ENCODE measurements at regions not wholly inside any gene's neighbourhood (a gene's known extent, or its start where the extent isn't known, plus 50 kb on each side); places are given as distances from the start of the nearest gene placed in this dataset.

DNA sequence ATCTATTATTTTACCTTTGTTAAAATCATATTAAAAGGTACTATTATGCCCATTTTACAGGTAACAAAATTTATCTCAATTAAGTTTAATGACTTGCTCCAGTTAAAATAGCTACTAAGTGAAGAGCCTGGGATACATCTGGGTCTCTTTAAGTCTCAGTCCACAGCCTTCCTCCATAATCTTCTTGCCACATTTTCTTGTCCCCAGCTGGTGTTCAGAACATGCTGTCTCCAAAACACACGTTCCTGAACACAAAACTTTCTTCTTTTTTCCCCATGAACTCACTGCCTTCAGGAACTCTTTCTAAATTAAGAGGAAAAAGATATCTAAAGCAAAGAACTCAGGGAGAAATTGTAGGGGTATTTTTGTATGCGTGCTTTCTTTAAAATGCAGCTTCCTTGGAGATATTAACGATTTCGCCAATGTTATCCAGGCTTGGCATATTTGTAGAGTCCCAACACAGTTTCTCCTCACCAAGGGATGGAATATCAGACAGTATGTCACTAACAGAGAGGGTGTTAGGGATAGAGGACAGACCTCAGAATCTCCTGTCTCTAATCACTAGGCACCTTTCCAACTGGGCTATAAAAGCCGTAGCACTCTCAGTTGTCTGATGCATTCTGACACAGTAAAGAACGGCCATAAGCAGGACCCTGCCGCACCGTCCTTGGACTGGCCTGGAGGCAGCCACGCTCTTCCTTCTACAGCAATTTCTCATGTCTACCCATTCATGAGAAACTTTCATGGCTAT is 232.8 kb upstream of the BLID start:
- no peak for DNase-seq

DNA sequence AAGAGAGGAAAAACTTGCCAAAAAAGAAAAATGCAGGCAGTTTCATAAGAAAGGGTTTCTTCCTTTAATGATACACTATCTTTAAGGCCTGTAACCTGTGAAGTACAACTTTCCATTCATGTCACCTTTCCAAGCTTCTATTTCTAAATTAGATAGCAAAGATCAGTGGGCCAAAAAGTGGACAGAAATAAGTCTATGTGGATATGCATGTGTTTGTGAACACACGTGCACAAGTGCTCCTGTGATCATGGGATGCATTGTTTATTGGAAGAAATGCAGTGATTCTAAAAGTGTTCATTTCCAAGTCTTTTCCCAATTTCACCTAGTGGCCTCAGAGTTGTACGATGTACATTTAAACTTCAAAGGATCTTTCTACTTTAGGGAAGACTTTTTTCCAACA is 230.0 kb upstream of the BLID start:
- DNase-seq, result no peak

DNA sequence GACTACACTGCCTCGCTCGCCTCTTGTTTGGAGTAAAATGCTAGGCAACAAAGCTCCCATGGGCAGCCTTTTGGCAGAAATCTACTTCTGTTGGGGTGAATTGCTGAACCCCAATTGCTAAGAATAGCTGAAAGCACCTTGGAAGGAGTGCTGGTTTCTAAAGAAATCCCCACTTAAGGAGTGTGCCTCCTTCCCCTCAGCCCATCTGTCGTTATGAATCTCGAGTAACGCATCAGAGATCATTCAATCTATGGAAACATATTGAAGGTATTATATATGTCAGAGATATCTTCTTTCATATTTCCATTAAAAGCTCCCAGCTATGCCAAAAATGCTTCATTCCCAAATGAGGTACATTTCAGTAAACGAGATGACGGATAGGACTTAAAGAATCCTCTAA is 229.6 kb upstream of the BLID start:
- DNase-seq, result no peak

DNA sequence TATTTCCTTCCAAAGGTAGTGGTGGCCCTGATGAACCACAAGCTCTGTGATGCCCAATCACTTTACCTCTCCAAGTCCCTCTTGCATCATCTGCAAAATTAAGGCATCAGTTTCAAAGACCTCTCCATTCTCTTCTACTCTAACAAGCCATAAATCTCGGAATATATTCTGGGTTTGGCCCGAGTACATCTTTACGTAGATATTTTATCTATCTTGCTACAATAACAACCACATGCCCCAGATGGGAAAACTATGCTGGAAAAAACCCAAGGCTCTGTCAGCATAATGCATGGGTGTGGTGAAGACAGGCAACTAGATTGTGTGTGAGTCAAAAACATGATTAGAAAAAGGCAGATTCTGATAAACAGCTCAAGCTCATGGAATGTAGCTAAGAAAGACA is 228.2 kb upstream of the BLID start:
- peak in 1 of 56 donors; percentile 5 for DNase-seq

DNA sequence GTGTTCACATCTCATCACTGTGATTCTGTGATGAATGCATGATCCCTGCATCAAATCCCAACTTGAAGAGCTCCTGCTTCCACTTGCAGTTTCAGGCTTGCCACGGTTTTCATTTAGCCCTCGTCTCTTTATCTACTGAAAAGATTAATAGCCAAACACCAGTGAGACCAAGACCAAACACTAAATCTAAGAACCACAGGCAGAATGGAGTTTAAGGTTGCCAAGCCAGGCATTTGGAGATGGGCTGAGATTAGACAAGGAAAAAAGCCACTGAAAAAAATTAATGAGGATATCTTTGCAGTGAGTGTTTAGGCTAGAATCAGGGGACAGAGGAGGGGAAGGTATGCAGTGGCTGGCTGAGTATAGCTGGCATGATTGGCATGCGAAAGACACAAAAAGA is 227.2 kb upstream of the BLID start:
- DNase-seq, result no peak

DNA sequence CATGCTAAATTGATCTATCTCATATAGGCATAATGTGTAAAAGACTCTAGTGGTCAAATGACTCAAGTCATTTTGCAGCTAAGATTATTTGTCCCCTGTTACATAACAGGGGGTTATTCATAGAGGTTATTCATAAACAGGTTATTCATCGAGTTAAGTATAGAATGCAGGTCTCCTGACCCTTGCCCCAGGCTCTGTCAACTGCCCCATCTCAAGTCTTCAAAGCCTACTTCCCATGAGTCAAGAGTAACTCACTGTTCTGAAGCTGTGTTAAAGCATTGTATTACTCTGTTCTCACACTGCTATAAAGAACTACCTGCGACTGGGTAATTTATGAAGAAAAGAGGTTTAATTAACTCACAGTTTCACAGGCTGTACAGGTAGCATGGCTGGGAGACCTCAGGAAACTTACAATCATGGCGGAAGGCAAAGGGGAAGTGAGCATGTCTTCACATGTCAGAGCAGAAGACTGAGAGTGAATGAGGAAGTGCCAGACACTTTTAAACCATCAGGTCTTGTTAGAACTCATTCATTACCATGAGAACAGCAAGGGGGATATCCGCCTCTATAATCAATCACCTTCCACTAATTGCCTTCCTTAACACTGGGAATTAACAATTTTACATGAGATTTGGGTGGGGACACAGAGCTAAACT is 226.2 kb upstream of the BLID start:
- DNase-seq, result no peak

DNA sequence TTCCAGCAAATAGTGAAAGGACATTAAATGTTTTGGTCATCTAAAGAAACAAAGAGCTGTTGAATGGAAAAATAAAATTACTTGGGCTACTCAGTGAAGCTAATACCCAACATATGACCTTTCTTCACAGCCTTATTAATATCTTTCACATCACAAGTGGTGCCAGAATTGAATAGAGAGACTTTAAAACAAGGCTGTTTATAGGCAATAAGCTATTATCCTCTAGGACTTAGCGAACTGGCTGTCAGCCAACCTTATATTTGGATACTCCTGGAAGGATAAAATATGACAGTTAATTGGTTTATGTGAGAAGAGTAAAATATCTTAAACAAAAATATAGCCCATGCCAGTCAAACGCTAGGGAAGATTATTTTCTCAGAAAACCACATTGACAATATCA is 225.5 kb upstream of the BLID start:
- DNase-seq, result no peak

DNA sequence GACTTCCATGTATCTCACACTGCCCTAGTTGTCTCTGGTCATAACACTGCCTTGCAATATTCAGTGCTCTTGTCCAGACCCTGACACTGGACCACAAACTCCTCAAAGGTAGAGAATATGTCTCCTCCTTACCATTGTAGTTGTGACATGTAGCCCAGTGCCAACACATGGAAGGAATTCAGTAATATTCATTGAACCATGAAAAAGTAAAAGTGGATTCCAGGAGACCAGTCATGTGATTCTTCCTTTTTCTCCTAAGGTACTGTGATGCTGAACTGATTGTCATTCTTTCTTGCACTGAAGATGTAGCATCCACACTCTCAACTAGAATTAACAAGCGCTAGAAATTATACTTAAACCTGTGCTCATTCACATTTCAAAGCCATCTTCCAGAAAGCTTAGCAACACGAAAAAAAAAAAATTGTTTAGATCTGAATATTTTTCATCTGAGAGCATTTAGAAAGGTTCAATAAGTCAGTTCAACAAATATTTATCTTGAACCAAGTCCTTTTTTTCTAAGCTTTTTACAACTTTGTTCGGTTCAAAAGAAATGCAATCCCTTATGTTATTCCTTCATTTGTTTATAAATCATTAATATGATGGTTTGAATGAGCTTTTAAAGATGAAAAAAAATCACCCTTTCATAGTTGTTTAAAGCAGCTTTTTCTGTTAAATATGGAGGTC is 224.7 kb upstream of the BLID start:
- DNase-seq, result no peak

DNA sequence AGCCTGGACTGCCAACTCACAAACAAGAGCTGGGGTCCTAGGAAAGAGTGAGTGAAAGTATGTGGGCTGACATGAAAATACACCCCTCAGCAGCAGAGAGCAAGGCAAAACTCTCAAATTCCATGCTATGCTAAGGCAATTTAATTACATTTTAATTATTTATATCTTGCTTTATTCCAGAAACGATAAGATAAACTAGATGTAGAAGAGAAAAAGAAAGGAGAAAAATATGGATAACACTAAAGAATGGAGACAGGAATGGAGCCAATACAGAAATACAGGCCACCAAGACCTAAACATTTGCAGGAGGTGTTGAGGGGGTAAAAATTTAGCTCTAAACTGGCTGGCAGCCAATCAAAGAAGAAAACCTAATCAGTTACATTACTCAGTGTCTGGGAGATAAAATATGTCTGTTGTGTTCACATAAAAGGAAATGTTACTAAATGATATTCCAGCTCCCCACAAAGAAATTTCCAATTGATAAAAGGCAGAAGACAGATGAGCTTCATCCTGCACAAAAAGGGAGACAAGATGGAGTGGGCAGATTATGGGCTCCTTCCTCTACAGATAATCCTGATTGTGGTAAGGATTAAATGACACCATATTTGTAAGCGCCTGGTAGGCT is 223.5 kb upstream of the BLID start:
- DNase-seq, result no peak

DNA sequence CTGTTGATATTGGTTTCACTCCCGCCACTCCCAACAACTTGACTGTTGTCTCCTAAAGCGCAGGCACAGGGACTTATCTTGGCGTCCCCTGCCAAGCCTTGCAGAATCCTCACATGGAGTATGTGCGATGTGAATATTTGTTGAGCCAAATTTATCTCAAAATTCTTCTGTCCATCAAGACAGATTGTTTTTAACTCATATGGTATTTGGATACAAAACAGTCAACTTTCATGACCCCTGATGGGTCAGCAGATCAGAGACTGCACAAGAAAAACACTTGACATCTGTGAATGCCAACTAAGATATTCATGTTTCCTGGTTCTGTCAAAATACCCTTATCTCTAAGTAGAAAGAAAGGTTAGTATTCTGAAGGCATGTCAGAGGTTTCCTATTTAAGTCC is 221.7 kb upstream of the BLID start:
- DNase-seq, result no peak

DNA sequence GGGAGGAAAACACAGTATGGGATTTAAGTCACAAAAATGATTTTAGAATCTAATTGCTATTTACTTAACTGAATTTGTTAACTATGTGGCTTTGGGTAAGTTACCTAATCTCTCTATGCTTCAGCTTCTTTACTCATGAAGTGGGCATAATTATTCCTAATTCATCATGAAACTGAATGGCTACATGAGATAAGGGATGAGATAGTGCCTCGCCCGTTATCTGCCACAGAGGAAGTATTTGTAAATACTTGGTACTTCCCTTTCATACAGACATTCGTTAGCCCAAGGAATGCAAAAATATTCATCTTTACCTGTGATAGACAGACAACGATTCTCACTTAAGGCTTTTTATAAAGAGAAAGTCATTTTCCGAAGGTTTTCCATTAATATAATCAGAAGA is 221.2 kb upstream of the BLID start:
- no peak for DNase-seq

DNA sequence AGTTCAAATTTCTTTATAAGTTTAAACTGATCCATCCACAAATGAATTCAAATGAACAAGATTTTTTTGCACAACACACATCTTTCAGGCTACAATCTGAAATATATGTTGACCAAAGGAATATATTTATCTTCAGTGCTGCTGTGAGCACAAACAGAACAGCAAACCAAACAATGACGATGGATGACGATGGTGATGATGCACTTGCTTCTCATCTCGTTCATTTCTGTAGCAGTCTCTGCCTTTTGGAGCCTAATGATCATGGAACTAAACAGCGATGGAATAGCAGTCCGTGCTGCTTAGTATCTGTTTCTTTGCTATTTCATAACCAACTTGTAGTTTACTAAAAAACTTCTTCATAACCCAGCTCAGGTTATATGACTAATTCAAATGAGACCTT is 220.7 kb upstream of the BLID start:
- DNase-seq, result no peak

DNA sequence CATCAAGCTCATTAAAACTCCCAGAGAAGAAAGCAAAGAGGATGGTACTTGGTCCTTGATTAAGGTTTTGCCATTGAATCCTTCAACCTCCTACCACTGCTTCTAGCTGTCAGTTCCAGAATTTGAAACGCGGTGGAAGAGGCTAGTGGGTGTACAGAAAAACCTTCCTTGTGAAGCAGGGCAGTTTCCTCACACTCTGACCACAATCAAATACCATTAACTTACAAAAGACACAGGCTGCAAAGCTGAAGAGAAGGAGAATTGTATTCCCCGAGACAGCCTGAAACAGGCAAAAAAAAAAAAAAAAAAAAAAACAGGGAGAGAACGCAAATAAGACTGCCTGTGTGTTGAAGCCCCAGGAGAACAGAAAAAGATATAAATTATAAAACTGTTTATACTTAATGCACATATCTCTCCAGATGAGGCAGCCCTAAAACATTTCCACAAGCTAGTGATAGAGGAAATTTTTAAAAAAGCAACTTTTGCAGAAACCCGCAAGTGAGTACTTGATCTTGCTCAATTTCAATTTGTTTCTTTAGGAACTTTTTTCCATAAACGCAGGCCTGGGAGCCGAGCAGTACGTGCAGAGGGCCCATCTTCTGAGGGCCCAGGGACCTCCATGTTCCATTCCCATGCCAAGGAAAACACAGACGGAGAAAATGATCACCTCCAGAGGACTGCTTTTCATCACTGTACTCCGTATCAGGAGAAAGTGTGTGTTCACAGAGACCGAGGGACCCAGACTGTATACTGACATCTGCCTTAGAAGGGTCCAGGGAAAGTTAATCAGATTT is 218.7 kb upstream of the BLID start:
- no peak for DNase-seq

DNA sequence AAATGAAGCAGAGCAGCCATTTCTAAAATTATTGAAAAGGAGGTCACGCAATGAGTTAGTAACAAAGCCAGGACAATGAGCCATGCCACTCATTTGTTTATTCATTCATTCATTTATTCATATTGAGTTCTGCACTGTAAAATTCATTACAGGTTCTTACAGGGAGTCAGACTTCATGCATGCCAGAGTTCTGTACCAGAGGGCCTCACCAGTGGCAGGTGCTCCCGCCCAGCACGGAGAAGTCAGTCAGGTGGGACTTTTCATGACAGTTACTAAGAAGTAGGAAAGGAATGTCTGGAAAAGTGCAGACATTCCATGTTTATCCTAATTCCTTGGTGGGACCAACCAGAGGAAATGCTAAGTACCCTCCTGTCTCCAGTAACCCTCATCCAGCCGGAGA is 217.5 kb upstream of the BLID start:
- DNase-seq, result no peak

DNA sequence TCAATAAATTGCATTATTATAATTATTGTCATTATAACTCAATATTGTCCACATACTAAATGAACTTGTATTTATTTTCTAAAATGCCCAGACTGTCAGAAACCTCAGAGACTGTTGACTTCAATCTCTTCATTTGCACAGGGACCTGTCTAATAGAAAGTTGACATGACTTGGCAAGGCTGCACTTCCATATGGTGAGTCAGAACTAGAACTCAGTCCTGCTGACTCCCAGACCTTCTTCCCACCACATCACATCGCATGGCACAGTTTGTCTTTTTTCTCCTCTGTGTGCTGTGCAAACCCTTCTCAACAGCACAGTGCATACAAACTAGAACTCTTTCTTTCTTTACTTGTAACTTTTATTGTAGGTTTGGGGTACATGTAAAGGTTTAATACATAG is 215.1 kb upstream of the BLID start:
- DNase-seq, result no peak

DNA sequence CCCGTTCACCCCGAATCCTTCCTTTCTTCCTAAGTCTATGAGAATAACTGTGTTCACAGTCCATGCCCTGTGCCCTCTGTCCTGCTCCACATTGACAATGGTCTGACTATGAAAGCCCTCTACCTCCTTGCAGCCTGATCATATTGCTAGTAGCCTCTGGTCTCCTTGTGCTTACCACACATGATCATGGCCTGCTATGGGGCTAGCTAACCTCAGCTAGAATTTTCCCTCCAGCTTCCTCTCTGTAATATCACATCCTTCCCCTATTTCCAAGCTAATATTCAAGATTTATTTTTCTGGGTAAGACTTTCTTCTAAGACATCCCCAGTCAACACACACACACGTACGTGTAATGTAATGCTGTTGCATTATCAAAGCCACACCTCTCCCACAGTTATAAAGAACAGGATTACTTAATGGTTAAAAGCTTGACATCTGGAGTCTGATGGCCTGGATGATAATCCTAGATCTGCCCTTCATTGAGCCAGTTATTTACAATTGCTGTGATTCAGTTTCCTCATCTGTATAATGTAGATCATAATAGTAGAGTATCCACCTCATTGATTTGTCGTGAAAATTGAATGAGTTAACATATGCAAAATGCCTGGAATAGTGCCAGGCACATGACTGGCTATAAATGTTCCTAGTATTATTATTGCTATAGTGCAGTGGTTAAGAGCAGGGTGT is 214.4 kb upstream of the BLID start:
- DNase-seq, result no peak

DNA sequence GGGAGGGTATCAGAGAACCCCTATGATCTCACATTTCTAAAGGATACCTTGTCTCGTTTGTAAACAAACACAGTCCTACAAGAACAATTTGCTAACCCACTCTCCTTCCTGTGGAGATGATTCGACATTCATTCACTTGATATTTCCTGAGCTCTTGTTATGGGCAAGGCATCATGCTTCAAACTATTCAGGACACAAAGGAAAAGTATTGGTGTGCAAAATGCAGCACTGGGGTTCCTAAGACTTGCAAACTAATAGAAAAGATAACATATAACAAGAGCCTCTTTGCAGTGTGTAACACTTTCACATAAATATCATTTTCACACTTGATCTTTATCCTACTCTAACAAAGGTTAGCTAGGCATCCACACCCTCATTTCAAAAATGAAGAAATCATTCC is 211.5 kb upstream of the BLID start:
- no peak for DNase-seq

DNA sequence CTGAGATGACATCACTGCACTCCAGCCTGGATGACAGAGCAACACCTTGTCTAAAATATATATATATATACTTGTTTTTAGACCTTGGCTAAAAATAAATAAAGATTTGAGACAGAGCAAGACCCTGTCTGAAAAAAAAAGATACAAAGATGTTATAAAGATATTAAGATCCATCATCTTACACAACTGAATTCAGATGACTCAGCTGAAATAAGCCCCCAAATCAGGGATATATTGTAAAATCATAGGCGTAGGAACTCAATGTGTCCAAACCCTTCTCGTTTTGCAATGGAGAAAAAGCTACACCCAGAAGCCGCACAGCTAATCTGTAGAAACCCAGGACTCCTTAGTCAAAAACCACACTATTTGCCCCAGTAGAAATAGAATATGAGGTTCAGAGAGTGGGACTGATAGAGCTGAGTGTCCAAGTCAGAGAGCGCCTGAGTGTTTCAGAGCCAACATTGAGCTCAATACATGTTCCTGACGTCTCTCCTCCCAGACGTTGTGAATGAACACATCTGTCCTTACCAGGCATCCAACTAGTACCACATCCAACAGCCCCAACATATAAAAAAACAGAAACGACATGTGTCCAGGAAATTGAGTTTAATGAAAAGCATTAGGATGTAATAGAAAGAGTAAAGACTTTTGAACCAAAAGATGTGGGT is 207.9 kb upstream of the BLID start:
- DNase-seq, result no peak

DNA sequence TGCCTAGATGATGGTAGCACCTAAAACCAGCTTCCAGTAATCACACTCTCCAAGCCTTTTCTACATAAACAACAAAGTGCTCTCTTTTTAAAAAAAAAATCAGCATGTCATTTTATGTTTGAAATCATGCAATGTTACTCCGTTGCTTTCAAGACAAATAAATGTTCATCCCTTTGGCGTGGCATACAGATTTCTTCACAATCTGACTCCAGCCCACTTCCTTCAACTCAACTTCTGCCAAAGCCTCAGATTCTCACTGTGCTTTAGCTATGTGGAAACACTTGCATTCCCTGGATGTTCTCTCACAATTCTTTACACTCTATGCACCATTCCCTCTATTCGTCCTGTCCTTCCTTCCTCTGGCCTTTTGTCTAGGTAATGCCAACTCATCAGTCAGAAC is 206.3 kb upstream of the BLID start:
- no peak for DNase-seq

DNA sequence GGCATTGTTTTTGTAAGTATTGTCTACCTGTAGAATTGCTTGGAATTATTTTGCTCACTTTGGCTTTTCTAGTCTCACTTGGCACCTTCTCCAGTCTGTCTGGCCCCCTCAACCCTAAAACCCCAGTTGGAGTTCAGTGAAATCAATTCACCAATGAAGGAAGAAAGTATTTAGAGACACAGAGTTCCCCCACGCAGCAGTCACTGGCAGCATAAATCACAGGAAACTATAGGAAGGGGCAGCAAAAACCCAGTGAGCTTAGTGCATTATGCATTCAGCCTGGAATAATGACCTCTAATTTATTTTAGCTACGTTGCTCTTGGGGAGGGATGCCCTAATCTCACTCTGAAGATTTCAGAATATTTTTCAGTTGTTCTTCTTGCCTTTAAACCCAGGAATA is 204.7 kb upstream of the BLID start:
- DNase-seq, result no peak

All from amygdala (tissue), 56 donors.